K562 (cell line): ENCODE measurements at regions not wholly inside any gene's neighbourhood (a gene's known extent, or its start where the extent isn't known, plus 50 kb on each side); places are given as distances from the start of the nearest gene placed in this dataset.

Source experiments
- ETV1 ChIP-seq: fragments of 450-650 bp; conservative IDR thresholded peaks from 2 replicates; pipeline ENCODE4 v1.6.1; 2016; ENCODE audit warnings: missing genetic modification characterization, control low read depth, low read depth, missing compliant biosample characterization
- MTA2 ChIP-seq: fragments of 450-650 bp; IDR thresholded peaks from 2 replicates; pipeline ENCODE4 v1.6.1; 2016; ENCODE audit warnings: low read depth
- NFATC3 ChIP-seq: fragments of 450-650 bp; IDR thresholded peaks from 2 replicates; pipeline ENCODE4 v1.6.1; 2017; ENCODE audit warnings: mild to moderate bottlenecking
- PBX2 ChIP-seq, 2 experiments: IDR thresholded peaks in 1 of 2; conservative IDR thresholded peaks in 1 of 2; 2 replicates each; pipeline ENCODE4 v1.6.1; 2016; ENCODE audit warnings: low read depth in 2 of 2, mild to moderate bottlenecking in 1 of 2, missing compliant biosample characterization in 1 of 2, missing genetic modification characterization in 1 of 2, moderate library complexity in 1 of 2
- SMAD4 ChIP-seq: fragments of 250-450 bp; sonication (Bioruptor Pico); conservative IDR thresholded peaks from 2 replicates; pipeline ENCODE4 v1.8.0; 2021; ENCODE audit warnings: inconsistent platforms, mild to moderate bottlenecking, moderate library complexity
- ZBTB40 ChIP-seq, 2 experiments: fragments of 450-650 bp in 1 of 2; sonication (generic) in 1 of 2; formaldehyde crosslinking in 1 of 2; IDR thresholded peaks; 2 replicates each; pipeline versions ENCODE4 v1.7.1 to v1.9.0; 2016 to 2022; ENCODE audit warnings: inconsistent platforms in 1 of 2, mild to moderate bottlenecking in 1 of 2, missing genetic modification reagents in 1 of 2
- ZNF23 ChIP-seq: fragments of 250-450 bp; sonication (Bioruptor Pico); IDR thresholded peaks from 2 replicates; pipeline ENCODE4 v1.4.0; 2020; ENCODE audit warnings: mild to moderate bottlenecking
- TF ChIP-seq, protein P1 (sequence below): fragments of 450-650 bp; IDR thresholded peaks from one replicate; pipeline ENCODE4 v1.6.1; 2018; ENCODE audit warnings: mild to moderate bottlenecking, moderate library complexity; ENCODE audit not compliant: partially characterized antibody

DNA sequence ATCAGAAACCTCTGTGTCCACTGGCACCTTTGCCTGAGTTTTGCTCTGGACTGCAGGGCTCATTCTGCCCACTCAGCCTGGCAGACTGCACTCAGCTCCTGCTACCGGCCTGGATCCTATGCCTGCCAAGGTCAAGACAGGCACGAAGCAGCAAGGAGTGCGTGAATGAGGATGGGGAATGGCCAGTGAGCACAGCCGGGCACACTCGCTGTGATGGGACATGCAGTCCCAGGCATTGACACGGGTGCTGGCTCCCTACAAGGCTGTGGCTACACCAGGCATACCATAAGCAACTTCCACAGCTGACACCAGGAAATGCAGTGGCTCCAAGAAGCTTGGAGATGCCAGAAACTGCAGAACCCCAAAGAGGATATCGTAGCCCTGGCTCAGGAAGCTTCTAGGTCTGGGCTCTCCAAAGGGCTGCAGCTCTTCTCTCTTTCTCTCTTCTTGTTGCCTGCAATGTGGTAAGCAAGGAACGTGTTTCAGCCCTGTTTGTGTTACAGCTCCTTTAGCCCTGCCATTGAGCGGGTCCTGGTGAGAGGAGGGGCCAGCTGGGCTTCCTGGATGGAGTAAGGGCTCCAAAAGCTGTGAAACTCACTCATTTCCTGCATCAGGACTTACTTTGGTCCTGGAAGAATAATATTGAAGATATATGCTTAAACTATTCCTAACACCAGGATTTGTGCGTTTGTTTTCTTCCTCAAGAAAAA is 832.6 kb upstream of the SLITRK5 start (continued):
- TF ChIP-seq ZBTB40 (IDR thresholded peaks at IDR 0.05) (no peak), ZBTB40 (CRISPR knock-in tag; IDR thresholded peaks at IDR 0.05) (no peak), ETV1 (no peak), SMAD4 (no peak), NFATC3 (no peak), ZNF23 (CRISPR knock-in tag) (no peak), MTA2 (no peak), PBX2 (CRISPR knock-in tag; IDR thresholded peaks at IDR 0.05; ENCODE audit: low read depth) (no peak), PBX2 (tag; conservative IDR thresholded peaks at IDR 0.05; ENCODE audit: low read depth) (no peak)
- TF ChIP-seq, protein P1, sequence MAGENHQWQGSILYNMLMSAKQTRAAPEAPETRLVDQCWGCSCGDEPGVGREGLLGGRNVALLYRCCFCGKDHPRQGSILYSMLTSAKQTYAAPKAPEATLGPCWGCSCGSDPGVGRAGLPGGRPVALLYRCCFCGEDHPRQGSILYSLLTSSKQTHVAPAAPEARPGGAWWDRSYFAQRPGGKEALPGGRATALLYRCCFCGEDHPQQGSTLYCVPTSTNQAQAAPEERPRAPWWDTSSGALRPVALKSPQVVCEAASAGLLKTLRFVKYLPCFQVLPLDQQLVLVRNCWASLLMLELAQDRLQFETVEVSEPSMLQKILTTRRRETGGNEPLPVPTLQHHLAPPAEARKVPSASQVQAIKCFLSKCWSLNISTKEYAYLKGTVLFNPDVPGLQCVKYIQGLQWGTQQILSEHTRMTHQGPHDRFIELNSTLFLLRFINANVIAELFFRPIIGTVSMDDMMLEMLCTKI, result no peak
